Fibroblast of skin of left biceps (primary cell): ENCODE measurements at regions not wholly inside any gene's neighbourhood (a gene's known extent, or its start where the extent isn't known, plus 50 kb on each side); places are given as distances from the start of the nearest gene placed in this dataset.
"Not testable (repeated sequence)": the region's sequence is repeated elsewhere in the genome, so short reads cannot be mapped to it uniquely, and the experiment has no call there.

ENCODE experiments used
- DNase-seq, 2 experiments: peaks; one replicate each; pipeline ENCODE4 v3.0.0-alpha.2; 2013; ENCODE audit warnings: low read depth in 2 of 2

DNA sequence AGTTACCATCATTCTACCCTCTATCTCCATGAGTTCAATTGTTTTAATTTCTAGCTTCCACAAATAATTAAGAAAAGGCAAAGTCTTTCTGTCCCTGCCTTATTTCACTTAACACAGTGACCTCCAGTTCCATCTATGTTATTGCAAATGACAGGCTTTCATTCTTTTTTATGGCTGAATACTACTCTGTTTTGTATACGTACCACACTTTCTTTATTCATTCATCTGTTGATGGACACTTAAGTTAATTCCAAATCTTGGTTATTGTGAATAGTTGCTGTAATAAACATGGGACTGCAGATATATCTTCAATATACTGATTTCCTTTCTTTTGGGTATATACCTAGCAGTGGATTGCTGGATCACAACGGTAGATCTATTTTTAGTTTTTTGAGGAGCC is 314.1 kb downstream of the SV2B start:
- no peak for DNase-seq

DNA sequence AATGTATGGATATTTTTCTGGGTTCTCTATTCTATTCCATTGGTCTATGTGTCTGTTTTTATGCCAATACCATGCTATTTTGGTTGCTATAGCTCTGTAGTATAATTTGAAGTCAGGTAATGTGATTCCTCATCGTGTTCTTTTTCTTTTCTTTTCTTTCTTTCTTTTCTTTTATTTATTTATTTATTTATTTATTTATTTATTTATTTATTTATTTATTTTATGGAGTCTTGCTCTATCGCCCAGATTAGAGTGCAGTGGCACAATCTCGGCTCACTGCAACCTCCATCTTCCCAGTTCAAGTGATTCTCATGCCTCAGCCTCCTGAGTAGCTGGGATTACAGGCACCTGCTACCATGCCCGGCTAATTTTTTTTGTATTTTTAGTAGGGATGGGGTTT is 315.2 kb downstream of the SV2B start:
- not testable (repeated sequence) for DNase-seq

DNA sequence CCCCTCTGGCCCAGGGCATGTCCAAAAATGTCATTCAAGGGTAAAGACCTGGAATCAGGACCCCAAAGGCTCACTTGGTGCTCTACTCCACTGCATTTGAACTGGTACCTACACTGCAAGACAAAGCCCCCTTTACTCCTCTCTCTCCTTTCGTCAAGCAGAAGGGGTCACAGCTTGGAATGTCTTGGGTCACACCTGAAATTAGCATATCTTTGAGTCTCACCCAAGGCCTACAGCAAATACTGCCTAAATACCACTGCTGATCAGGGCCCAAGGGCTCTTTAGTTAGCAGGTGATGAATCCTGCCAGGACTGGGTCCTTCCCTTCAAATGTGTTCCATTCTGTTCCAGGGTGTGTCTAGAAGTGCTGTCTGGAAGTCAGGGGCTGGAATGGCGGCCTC is 320.6 kb downstream of the SV2B start:
- no peak for DNase-seq

DNA sequence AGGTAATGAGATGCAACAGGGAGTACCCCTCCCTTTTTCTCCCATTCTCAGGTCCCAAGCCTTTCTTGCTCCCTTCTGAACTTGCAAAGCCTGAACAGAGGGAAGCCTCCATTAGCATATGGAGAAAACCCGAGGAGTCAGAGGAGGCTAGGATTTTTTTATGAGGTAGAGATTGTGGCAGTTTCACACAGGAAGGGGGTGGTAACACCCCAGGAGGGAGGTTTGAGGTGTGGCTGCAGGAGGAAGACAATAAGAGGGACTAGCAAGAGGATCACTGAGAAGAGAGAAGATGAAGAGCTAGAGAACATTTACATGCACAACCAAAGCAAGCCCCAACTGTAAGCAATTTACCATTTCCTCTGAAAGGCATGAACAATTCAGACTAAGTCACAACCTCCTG is 322.7 kb downstream of the SV2B start:
- no peak for DNase-seq

DNA sequence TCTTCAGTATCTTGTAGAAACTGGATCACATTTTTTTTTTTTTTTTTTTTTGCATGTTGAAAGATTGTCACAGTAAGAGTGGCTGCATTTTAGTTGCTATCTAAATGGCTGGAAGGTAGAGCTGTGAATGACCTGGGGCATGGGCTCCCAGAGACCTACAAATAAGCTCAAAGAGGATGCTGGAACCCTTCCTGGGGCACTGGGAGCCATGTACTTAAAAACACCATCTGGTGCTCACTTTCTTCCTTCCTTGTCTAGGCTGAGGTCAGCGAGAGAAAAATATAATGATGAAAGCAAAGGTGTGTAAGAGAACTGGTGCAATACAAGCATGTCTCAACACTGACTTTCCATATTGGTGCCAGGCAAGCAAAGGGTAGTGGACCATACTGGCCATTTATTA is 323.9 kb downstream of the SV2B start:
- no peak for DNase-seq

DNA sequence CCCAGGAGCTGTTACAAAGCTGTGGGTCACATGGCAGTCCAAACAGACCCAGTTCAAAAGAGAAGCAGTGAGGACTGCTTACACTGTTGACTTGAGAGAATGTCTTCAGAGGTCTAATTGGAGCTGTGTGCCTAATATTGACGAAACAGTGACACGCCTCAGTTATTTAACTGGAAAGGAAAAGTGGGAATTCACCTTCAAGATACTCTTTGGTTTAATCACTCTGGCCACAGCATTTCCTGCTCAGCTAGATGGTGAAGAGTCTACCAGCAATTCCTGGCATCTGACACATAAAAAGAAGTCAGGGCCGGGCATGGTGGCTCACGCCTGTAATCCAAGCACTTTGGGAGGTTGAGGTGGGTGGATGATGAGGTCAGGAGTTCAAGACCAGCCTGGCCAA is 326.4 kb downstream of the SV2B start:
- DNase-seq: no peak

DNA sequence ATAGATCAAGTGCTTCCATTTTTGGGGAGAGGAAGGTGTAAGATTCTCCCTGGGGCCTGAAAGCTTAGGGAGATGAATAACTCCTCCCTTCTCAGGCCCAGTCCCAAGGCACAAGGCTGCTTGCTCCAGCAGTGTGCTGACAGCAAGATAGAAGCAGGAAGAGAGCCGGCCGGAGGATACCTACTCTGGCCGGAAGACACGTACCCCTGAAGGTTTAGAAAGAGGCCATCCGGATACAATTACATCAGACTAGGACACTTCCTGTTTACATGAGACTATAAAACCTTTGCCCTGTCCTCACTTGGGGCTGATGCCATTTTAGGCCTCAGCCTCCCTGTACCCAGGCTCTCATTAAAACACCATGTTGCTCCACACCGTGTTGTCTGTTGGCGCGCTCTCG is 329.9 kb downstream of the SV2B start:
- DNase-seq: no peak

DNA sequence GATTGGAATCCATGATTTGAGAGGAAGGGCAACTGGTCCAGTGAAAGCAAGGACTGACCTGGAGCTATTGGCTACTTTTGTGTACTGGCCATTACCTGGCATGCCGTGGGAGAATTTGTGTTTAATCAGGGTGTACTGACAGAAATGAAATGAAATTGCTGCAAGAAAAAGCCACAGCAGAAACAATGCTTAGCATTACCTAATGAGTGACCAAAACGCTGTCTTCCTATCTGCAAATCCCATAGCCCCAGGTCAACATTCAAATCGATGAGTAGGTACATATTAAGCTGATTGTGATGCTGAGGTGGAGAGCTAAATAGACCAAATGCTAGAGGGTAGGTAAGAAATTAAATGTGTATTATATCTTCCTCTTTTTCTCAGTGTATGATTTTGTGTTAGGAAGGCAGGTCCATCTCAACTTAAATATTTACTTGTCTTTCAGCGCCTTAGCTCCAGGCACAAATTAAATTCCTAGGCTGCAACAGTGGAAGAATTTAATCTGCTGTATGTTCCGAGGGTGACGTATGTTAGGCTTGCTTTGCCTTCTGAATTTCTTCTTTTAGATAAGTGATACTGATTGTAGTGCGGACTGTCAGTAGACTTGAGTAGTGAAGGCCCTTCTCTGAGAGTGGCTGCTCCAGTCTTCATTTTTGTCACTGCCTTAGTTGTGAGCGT is 331.1 kb downstream of the SV2B start:
- no peak for DNase-seq

DNA sequence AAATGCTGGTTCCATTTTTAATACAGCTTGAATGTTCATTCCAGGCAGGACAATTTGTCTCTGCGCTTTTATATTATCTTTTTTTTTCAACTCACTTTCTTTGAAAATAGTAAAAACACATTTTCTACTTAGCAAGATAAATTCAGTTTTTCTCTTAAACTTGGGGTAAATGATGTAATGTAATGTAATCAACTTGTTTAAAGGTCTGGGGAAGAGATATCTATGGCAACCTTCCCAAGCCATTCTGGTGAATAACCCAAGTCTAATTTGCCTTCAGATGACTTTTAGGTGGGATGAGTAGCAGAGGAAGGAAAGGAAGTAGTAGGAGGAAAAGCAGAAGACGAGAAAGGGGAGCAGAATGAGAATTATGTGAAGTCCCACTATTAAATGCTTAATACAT is 335.1 kb downstream of the SV2B start:
- peak in 1 of 2 experiments; percentile 1 for DNase-seq

DNA sequence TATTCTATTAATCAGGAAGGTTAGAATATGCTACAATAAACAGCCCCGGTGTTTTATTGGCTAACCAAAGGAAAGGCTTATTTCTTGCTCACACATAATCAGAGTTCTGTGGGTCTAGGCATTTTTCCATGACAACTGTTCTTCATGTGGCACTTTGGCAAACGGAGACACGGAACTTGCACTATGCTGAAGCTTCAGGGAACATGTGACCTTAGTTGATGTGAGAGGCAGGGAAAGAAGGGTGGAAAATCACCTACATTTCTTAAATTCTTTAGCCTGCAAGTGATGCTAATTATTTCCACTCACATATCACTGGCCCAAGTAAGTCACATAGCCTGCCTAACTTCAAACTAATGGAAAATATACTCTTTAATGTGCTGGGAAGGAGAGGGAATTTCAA is 344.6 kb downstream of the SV2B start:
- DNase-seq: no peak

DNA sequence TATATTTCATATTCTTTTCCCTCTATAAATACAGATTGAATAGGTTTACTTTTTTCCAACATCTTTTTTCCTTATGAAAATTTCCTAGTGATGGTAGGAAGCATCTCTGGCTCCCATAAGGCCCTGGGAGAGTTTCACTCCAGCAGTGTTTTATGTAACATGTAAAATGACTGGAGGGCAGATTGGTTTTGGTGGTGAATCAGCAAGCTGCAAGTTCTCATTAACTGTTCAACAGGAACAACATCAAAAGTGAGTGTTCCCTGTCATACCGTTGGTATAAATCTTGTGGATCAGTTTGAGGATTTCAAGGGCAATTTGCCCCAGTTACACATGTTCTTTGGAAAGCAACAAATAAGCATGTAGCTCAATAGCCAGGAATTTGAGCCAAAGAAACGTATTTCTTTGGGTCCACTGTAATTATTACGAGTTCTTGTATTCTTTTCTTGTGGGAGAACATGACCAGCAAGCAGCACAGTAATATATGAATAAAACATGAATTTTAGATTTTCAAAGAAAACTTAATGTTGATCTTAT is 345.7 kb downstream of the SV2B start:
- DNase-seq: no peak

DNA sequence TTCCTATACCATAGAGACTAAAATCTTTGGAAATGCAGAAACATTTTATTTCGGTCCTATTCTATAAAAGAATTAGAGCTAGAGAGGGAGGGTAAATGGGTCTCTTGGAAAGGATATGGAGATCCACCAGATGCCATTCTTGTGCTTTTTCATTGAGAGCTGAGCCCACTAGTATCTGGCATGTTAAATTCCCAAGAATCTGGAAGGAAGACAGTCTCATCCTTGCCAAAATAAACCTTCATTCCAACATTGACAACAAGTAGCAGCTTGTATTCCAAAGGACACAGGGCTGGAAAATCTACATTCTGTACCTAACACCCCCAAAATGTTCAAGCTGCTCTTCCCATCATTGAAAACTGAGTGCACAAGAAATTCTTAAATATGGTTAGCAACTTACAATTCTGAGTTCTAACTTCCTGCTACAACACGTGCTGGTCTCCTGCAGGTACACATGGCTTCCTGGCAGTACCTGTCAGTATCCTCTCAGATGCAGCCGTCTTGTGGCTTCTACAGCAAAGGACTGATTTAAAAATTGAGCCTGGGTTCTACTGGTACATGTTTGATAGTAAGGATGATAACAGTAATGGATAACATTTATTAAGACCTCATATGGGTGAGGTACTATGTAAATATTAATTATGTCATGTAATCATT is 348.1 kb downstream of the SV2B start:
- DNase-seq: no peak

DNA sequence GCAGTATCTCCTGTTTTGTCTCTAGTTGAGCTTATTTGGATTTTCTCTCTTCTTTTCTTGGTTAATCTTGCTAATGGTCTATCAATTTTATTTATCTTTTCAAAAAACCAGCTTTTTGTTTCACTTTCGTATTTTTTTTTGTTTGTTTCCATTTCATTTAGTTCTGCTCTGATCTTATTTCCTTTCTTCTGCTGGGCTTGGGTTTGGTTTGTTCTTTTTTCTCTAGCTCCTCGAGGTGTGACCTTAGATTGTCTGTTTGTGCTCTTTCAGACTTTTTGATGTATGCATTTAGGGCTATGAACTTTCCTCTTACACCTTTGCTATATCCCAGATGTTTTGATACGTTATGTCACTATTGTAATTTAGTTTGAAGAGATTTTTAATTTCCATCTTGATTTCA is 353.3 kb downstream of the SV2B start:
- DNase-seq: not testable (repeated sequence)

DNA sequence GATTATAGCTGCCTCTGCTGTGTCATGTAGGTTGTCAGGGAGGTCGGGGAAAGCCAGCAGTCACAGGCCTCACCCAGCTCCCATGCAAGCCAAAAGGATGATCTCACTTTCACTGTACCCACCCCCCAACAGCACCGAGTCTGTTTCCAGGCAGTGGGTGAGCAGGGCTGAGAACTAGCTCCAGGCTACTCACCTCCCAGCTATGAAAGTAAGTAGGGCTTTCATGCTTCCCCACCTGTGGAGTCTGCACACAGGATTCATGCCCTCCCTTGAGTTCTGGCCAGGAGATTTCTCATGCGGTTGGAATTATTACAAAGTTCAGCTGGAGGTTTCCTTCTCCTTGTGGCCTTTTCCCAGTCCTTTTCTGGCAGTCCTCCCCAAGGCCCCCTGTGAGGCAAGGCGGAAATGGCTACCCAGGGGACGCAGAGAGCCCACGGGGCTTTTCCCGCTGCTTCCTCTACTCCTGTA is 356.2 kb downstream of the SV2B start:
- DNase-seq: peak; percentile 32 to 36

DNA sequence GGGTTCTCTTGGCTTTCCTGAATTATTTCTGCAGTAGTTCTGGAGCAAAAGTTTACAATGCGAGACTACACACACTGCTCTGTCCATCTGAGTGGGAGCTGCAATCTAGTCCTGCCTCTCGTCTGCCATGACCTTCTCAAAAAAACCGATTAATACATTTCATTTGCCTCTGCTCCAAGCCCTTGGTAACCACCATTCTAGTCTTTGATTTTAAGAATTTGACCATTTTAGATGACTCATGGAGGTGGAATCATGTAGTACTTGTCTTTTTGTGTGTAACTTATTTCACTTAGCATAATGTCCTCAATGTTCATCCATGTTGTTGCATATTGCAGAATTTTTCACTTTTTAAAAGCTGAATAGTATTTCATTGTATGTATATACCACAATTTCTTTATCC is 356.9 kb downstream of the SV2B start:
- DNase-seq: no peak

DNA sequence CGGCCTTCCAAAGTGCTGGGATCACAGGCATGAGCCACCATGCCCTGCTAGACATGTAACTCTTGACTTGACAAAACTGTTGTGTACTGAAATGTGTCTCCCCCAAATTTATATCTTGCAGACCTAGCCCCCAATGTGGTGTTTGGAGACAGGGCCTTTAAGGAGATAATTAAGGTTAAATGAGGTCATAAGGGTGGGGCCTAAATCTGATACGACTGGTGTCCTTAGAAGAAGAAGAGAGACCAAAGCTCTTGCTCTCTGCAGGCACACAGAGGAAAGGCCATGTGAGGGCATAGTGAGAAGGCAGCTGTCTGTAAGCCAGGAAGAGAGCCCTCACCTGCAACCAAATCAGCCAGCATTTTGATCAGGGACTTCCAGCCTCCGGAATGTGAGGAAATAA is 361.3 kb downstream of the SV2B start:
- no peak for DNase-seq

DNA sequence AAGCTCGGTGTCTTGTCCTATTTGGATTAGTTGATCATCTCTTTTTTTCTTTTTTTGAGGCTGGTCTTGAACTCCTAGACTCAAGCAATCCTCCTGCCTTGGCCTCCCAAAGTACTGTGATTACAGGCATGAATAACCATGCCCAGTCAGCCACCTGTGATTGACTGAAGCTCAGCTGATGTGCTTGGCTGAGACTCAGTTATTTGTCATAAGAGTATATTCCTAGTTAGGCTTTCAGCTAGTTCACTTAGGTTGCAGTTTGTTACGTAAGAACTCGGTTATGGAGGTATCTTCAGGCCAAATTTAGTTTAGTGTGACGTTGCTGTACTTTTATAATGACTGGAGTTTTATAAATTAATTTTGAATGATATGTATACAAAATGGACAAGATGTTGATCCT is 365.0 kb downstream of the SV2B start:
- DNase-seq: no peak

DNA sequence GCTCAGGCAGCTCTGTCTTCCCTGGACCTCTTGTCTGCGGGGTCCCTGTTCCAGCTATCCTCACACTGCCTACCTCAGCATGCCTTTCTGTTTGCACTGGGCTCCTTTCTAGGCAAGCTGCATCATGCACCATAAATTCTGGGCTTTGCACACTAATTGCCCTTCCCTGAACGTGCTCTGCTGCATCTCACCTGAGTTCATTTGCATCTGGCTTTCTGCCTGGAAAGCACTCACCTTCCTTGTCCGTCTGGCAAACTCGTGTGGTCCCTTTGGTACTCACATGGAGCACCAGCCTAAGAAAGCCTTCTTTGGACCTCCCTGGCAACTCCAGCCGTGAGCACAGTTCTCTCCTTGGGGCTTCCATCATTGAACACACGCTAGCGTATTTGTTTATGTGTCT is 365.6 kb downstream of the SV2B start:
- no peak for DNase-seq

DNA sequence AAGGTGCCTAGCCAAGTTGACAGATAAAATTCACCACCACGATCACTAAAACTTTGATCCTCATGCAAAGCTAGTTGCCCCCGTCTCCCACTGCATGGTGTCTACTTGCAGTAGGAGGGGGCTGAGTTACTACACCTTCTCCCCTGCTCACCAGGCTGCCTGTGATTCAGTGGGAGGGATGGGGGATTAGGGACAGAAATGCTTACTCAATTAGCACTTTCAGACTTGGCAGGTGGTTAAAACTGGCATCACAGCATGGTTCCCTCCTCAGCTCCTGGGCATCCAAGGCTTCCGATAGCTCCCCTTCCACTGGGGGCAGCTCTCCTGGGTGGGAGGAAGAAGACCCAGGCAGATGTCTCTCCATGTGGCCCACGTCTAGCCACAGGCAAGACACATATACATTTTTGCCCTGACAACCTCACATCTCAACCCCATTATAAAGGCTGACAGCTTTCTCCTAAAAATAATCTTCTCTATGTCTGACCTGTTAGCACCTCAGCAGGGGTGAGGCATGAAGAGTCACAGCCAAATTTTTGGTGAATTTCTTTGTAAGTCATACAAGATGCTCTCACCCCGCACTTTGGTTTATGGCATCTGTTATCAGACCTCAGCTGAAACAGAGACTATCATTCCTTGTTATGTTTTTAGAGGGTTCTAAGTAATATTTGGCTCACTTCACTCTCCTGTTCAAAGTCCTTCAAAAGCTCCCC is 369.0 kb downstream of the SV2B start:
- no peak for DNase-seq

DNA sequence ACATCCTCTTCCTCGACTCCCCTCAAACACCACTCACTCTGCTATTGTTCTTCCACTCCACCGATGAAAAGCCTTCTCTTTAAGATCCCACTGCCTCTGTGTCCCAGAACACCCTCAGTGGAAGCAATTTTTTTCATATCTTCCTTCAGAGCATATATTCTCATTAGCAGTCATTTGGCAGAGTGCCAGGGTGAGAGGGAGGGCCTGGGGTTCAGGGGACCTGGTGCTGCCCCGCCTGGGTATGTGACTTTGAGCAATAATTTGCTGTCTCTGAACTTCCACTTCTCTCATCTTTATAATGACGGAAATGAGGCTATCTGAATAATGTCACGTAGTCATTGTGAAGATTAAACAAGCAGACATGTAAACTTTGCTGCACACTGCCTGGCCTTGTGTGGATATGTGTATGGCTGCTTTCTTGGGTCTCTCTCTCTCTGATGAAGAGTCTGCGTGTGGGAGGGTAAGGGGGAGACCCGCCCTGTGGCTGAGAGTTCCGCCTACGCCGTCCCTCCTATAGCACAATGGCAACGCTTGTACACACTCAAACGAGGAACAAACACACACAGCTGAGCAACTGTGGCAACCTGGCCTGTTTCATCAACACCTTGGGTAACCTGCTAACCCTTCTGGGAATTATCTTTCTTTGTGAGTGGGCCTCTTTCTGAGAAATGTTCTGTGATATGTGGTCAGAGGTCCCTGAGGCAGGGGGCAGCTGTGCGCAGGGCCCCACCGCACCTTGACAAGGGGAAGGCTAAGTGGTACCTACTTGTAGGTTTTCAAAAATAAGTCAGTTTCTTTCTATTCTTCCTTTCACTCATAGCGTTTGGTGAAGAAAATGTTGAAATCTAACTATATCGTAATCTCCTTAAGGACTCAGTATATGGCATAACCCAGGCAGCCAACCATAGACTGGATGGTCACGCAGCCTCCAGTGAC is 369.8 kb downstream of the SV2B start:
- DNase-seq: no peak

DNA sequence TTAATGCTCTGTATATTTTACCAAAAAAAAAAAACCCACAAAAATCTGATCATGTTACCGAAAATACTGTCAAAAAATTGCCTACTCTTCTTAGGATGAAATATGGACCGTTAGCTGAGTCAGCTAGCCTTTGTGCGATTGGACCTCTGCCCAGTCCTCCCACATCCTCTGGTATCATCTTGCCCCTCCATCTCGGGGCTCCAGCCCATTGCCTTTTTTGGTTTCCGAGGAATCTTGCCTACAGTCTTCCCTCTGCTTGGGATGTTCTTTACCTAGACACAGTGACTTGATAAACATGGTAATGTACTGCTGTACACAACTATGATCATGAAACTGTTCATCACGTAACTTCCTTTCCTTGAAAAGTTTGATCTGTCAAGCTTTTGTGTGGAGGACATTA is 371.4 kb downstream of the SV2B start:
- DNase-seq: peak; percentile 36 to 44

DNA sequence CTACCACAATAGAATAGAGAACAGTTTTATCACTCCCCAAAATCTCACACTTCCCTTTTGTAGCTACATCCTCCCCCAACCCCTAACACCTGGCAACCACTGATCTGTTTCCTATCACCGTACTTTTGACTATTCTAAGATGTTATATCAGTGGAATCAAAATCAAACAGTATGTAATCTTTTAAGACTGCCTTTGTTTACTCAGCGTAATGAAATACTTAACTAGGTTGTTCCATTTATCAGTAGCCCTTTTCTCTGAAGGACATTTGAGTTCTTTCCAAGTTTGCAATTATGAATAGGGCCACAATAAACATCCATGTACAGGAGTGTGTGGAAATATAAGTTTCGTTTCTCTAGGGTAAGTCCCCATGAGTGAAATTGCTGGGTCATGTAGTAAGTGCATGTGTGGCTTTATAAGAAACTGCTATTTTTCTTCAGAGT is 372.3 kb downstream of the SV2B start:
- no peak for DNase-seq
